GM19025 (cell line): ENCODE measurements at regions not wholly inside any gene's neighbourhood (a gene's known extent, or its start where the extent isn't known, plus 50 kb on each side); places are given as distances from the start of the nearest gene placed in this dataset.
"Not testable (repeated sequence)": the region's sequence is repeated elsewhere in the genome, so short reads cannot be mapped to it uniquely, and the experiment has no call there.

Experiments used
- ATAC-seq: cut with Tn5 transposase; IDR thresholded peaks from one replicate; pipeline ENCODE4 v1.9.1; 2021; ENCODE audit warnings: mild to moderate bottlenecking, low read depth, moderate library complexity; ENCODE audit not compliant: unreplicated experiment

DNA sequence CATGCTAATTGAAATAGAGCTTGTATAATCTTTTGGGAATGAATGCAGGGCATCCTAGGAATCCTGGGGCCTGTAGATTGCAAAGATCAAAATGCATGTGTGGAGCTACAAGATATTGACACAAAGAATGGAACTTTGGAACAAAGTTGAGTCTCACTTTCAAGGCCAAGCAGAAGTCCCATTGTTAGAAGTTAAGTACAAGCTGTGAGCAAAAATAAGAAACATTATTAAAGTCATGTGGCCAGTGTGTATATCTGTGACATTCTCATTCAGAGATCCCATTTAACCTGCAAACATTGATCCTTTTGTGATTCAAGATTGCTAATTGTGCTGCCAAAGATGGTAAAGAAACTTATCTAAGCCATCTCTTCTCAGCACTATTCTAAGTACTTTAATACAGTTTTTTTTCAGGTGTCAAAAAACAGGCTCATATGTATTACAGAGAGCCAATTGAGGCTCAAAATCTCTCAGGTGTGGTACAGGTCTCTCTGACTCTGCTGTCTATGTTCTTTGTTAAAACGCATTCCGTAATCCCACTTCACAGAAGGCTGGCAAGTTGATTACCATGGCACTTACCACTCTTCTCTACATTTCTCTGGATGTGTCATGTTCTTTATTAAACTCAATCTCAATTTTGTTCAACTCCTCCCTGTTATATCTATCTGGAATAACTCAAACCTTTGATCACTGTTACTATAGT, 704.4 kb upstream of the NEGR1 start:
- no peak for ATAC-seq

- ATAC-seq: not testable (repeated sequence)
These were observed 702.7 kb upstream of the NEGR1 start for GRCh38 chr1:72985024-72985423.

- not testable (repeated sequence) for ATAC-seq
These were observed 700.7 kb upstream of the NEGR1 start for GRCh38 chr1:72983011-72983410.

GRCh38 chr1:72969461-72969860, 687.1 kb upstream of the NEGR1 start:
- no peak for ATAC-seq

GRCh38 chr1:72954943-72955342, 672.6 kb upstream of the NEGR1 start:
- no peak for ATAC-seq

DNA sequence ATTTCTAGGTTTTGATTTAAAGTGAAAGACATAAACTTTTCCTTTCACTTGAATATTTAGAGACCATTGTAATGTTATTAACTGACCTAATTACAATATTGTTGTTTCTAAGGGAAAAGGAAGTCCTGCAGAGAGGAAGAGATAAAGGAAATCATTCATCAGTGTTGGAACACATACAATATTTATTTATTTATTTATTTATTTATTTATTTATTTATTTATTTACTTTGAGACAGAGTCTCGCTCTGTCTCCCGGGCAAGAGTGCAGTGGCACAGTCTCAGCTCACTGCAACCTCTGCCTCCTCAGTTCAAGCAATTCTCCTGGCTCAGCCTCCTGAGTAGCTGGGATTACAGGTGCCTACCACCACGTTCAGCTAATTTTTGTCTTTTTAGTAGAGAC, 668.6 kb upstream of the NEGR1 start:
- ATAC-seq: not testable (repeated sequence)

DNA sequence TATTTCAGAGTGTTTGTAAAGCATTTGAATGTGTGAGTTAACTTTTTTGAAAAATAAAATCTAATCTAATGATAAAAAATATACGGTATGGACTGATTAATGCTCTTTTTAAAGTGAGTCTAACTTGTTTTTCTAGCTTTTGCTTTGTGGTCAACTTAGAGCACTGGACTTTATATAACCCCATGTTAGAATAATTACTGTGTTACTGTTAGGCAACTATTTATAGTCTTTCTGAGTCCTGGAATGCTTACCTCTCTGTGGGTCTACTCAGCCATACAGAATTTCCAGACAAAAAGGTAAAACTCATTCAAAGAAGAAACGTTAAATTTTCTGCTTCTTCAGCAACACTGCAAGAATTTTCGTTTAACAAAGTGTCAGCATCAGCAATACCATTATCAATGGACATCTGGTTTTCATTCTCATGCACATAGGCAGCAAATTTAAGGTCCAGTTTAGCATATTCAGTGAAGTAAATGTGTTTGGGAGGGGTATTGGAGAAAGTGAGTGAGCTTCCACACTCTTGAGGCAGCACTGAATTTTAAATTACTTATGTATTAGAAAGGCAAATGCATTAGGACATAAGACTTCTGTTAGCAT, 664.7 kb upstream of the NEGR1 start:
- ATAC-seq: no peak

DNA sequence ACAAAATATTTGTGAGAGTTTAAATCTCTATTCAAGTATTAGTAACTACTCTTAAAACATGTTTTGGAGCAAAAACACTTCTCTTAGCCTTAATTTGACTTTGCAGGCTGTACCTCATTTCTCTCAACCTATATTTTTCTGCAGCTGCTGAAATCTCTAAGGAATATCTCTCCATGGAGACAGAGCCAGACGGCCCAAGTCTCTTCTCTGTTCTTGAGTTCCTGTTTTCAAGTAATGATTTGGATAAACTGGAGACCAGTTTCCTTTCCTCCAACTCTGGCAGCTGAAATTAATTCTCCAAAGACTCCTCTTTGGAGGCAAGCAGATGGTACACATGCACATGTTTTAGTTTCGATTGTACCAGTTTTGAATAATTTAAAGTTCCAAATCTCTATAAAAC, 659.7 kb upstream of the NEGR1 start:
- no peak for ATAC-seq

DNA sequence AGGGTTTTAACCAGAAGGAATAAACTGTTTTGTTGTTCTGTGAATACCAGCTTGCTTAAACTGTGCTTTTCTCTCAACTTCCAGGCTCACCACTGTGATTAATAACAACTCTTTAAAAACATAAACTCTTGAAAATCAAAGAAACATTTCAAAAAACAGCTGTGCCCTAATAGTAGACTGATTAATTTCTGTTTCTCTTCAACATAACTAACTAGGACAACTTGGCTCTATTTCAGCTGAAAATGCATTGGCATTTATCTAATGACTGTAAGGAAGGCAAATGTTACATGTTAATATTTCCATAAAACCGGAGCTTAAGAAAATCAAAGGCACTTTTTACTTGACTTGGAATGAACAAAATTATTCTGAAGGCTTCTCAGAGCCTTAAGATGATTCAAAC, 656.1 kb upstream of the NEGR1 start:
- ATAC-seq: no peak

DNA sequence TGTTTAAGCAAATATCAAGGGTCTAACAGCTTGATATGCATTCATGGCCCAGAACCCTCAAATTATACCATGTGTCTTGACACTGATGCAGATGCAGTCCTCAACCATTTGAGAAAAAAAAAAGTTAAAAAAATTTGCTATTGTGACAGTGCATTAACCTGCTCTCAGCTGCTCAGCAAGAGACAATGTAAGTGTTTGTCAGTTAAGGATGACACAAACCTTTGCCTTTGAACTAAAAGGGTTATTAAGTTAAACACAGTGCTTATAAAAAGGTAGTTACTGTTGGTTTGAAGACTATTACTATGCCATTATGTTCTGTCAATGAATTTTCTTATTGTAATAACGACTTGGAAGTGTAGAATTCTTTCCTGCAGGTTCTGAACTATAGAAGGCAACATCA, 655.6 kb upstream of the NEGR1 start:
- ATAC-seq: no peak

DNA sequence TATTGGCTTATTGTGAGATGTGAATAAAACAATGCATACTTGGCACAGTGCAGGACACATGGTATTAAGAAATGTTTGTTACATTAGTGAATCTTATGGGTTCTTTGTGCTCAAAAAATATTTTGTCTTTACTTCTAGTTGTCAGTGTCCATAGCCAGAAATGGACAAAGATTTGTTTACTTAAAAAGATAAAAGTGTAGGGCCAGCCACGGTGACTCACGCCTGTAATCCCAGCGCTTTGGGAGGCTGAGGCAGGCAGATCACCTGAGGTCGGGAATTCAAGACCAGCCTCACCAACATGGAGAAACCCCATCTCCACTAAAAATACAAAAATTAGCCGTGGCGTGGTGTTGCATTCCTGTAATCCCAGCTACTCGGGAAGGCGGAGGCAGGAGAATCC, 654.6 kb upstream of the NEGR1 start:
- no peak for ATAC-seq

DNA sequence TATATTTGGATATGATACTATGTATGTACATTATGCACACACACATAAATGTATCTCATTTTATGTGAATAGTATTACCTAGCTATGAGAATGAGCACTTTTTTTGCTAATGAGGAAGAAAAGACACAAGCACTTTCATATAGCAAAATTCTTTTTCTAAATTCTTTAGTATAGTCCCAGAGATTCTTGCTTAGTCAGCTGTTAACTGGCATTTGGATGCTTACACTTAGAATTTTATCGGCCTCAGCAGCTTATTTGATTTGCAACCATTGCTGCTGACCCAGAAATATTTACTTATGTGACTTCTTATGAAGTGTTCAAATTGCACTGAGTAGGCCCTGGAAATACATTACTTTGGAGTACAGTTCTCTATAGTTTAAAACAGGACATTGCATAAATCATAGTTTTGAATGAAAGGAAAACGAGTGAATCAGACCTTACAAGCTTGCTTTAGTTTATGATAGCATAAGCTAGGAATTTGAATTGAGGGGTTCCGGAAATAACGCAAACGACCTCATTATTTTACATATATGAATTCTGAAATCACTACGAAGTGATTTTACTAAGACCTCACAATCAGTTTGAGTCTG, 653.9 kb upstream of the NEGR1 start:
- no peak for ATAC-seq

DNA sequence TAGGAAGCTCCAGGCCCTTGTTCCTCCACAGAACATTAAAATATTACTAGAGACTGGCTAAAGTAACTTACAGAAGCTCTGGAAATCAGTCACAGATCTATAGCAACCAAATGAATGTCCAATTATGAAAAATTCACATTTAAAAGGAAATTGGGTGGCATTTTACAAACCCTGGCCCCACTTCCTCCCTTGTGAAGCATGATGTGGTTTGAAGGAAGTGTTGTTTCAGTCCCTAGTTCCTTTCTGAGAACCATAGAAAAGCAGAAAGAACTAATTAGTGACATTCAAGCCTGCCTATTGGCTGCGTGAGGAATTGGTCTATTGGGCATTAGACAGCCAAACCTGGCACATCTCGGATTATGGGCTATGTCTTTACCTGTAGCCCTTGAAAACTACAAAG, 649.7 kb upstream of the NEGR1 start:
- ATAC-seq: no peak

DNA sequence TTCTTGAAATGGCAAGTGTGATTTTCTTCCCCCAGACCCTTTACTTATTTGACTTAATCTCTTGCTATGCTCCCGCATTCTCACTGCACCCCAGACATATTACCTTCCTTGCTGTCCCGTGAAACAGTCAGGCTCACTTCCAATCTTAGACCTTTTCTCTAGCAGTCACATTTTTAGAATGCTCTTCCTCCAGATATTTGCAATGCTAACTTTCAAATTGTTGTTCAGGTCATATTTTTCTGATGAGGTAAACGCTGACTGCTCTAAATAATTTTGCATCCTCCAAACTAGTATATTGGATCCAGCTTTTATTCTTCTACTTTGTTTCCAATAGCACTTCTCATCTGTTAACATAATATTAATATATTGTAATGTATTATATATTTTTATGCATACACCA, 648.2 kb upstream of the NEGR1 start:
- no peak for ATAC-seq

DNA sequence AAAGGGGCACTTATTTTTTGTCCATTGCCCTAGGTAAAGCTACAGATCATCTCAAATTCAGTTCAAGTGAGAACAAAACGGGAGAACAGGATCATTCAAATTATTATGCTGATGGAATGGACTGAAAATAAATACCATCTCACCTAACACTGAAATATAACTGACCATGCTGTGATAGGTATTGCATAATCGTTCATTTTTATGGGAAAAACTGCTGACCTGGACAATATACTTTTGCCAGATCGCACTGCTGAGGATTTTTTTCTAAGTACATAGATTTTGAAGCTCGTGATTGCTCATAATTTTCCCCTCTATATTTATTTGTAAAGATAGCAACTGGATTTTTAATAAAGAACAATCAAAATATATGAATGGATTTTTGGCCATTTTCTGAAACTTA, 636.6 kb upstream of the NEGR1 start:
- ATAC-seq: no peak

DNA sequence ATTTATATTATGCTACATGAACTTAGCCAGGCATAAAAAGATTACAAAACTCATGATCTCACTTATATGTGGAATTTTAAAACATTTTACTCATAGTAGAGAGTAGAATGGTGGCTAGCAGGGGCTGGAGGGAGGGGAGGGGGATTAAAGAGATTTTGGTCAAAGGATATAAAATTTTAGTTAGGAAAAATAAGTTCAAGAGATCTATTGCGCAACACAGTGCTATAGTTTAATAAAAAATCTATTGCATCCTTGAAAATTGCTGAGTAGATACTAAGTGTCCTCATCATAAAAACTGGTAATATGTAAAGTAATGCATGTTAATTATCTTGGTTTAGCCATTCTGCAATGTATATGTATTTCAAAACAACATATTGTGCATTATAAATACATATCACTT, 635.6 kb upstream of the NEGR1 start:
- no peak for ATAC-seq

DNA sequence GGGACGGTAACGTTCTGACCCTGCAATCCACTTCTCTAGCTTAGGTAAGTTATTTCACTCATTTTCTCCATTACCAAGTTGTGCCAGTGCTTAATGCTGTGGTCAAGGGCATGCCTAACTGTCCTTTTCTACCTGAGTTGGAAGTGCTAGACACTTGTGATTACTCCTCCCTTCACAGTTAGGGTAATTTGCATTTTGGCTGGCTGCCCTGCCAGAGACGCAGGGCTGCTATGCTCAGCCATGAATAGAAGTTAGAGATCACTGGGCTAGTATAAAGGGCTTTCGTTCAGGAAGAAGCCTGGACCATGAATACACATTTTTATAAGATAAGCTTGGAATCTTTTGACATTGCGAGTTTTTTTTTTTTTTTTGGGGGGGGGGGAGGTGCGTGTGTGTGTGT, 633.2 kb upstream of the NEGR1 start:
- no peak for ATAC-seq

DNA sequence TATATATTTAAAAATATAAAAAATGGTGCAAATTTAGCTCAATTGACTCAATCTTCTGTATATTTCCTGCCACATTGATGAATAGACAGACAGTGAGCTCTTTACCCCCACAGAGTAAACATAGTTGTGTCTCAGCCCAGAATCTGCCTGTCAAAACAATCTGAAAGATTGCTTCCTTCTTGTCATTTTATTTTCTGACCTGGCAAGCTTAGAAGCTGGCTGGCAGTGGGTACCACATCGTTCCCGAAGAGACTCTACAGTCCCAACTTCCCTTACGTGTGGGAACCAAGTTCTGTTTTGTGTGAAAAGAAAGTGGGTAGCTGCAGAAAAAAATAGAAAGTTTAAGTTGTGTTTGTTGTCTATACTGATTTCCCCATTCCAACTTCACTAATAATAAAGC, 629.3 kb upstream of the NEGR1 start:
- ATAC-seq: no peak

GRCh38 chr1:72896256-72896655, 613.9 kb upstream of the NEGR1 start:
- ATAC-seq: no peak

DNA sequence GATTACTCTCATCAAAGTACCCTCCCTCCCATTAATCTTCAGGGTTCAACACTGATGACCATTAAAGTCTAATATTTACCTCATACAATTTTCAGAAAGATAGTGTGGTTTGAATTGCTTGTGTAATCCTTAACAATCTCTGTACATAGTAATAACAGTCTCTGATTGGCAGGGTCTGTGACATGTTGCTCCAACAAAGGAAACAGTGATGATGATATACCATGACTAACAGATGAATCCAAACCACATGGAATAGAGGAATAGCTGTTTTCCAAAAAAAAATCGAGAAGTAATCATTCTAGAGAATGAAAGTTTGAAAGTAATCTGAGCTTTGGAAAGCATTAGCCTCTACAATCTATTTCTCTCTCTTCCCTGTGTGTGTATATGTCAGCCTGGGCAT, 610.1 kb upstream of the NEGR1 start:
- no peak for ATAC-seq

DNA sequence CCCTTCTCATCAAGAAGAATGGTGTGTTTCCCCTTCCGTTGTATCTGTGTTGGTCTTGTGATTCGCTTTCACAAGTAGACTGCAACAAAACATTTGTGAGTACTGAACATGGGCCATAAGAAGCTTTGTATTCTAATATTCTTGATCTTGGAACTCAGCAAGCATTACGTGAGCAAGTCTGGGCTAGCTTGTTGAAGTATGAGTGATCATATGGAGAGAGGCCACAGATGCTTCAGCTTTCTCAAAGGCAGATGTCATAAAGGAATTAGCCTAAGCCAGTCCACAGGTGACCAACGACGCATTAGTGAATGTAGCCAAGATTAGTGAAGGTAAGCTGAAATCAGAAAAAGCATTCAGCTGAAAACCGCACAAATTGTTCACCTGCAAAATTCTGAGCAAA, 609.6 kb upstream of the NEGR1 start:
- no peak for ATAC-seq

- no peak for ATAC-seq
These were observed 603.5 kb upstream of the NEGR1 start for GRCh38 chr1:72885841-72886240.
